Mononuclear cell (primary cell): ENCODE measurements at regions not wholly inside any gene's neighbourhood (a gene's known extent, or its start where the extent isn't known, plus 50 kb on each side); places are given as distances from the start of the nearest gene placed in this dataset.

Source experiments
- H3K27me3 ChIP-seq: 2 replicates; pipeline ENCODE4 v1.6.0; 2011; ENCODE audit warnings: low read length, control low read depth; ENCODE audit not compliant: insufficient read depth
- H3K4me1 ChIP-seq: 2 replicates; pipeline ENCODE4 v1.5.1; 2011; ENCODE audit warnings: mild to moderate bottlenecking, low read length, control low read depth; ENCODE audit not compliant: insufficient read depth
- H3K4me3 ChIP-seq: 2 replicates; pipeline ENCODE4 v1.5.1; 2011; ENCODE audit warnings: mild to moderate bottlenecking, low read length, moderate library complexity
- H3K9me3 ChIP-seq: 2 replicates; pipeline ENCODE4 v1.5.1; 2011; ENCODE audit warnings: low read depth, mild to moderate bottlenecking, control low read depth, low read length

DNA sequence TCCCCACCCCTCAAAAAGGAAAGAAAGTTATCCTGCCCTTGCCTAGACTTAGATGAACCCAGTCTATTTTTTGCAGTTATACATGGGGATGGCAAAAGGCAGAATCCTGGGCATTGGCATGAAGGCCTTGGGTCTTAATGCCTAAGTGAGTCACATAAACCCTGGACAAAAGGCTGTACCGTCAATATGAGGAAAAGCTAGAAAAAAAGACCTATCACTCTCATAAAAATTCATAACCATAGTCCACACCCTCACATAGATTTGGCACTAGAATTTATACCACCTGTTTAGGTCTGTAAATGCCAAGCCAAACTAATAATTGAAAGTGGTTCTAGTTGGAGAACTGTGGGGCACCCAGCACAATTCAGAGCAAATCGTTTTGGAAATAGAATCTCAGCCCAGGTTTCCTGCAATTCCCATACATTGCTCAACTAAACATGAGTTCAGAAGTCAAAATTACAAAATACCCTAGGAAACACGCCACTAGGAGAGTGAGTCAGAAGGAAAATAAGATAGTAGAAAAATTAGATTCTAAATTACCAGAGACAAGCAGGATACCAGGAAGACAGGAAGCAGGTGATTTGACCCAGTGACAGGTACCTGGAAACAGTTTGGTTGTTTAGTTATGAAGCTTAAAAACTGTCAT lies 70.4 kb upstream of the FUCA2 start:
- no peaks in the 10 kb centered on the region for H3K9me3 ChIP-seq
- H3K4me1 ChIP-seq: no peaks in the 10 kb centered on the region
- no peak overlapping the region for H3K4me3 ChIP-seq
- no peaks in the 10 kb centered on the region for H3K27me3 ChIP-seq

DNA sequence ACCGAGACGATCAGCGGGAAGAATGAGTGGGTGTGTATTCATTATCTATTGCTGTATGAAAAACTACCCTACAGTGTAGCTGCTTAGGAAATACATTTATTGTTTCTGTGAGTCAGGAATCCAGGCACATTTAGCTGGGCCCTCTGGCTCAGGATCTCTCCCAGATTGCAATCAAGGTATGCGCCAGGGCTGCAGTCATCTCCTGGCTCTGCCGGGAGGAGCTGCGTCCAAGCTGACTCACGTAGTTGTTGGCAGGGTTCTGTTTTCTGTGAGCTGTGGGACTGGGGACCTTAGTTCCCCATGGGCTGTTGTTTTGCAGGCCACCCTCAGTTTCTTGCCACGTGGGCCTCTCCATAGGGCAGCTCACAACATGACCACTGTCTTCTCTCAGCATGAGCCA lies 68.2 kb upstream of the FUCA2 start:
- Histone ChIP-seq H3K4me1 (no peaks in the 10 kb centered on the region), H3K4me3 (no peak overlapping the region), H3K27me3 (no peaks in the 10 kb centered on the region)

DNA sequence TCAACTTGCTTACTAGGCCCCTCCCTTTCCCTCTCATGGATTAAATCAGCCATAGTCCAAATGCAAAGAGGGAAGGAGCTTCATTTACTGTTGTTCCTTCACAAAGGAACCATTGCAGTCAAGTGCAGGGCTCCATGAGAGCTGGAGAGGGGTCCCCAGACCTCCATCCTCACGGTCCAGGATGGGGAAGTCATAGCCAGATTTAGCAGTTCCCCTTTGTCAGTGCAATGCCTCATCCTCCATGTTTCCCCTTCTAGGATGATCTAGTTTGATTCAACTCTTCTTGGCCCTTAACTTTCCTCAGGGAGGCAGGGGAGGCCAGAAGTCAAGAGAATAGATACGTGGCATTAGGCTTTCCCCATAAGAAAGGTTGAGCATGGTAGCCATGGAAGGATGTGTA lies 66.5 kb upstream of the FUCA2 start:
- Histone ChIP-seq H3K9me3 (no peaks in the 10 kb centered on the region), H3K4me3 (no peak overlapping the region), H3K27me3 (no peaks in the 10 kb centered on the region), H3K4me1 (no peaks in the 10 kb centered on the region)

More for the DNA sequence above, 68.2 kb upstream of the FUCA2 start:
- H3K9me3 ChIP-seq: no peaks in the 10 kb centered on the region

- Histone ChIP-seq H3K9me3 (no peaks in the 10 kb centered on the region), H3K4me1 (no peaks in the 10 kb centered on the region), H3K4me3 (no peak overlapping the region), H3K27me3 (no peaks in the 10 kb centered on the region)
Observed at GRCh38 chr6:143575901-143576426, 64.4 kb upstream of the FUCA2 start.

DNA sequence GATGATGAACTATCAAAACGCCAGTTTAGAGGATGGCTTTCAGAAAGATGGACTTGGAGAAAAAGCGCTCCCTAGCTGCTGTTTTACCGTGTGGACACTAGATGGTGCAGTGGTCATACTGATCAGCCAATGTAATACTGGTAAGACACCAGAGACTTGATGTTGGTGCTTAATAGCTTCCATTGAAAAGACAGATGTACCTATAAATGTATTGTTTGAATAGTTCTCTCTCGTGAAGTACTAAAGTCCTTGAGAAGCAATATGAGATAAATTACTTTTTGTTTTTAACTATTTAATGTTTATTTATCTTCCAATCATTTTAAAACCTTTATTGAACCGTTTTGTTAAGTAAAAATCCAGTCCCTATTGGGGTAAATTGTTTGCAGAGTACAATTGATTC lies 63.9 kb upstream of the FUCA2 start:
- Histone ChIP-seq H3K4me3 (no peak overlapping the region), H3K9me3 (no peaks in the 10 kb centered on the region), H3K4me1 (no peaks in the 10 kb centered on the region), H3K27me3 (no peaks in the 10 kb centered on the region)

GRCh38 chr6:143570147-143570853 lies 58.8 kb upstream of the FUCA2 start:
- H3K4me3 ChIP-seq: no peak overlapping the region
- no peaks in the 10 kb centered on the region for H3K27me3 ChIP-seq
- no peaks in the 10 kb centered on the region for H3K9me3 ChIP-seq
- peaks cover 11% of the 10 kb centered on the region for H3K4me1 ChIP-seq

DNA sequence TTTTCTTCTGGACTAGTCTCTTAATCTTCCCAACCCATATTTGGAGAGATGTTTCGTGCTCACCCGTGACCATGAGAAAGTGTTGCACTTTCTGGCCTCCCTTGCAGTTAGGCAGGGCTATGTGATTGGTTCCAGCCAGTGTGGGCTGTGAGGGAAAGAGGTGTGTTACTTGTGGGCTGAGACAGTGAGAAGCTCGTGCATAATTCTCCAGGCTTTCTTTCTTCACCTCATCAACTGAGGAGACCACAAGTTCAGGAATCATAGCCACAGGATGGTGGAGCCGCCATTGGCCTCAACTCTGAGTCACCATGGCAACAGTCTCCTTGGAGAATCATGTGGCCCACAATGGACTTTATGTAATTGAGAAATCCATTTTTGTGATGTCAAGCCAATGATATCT lies 57.5 kb upstream of the FUCA2 start:
- Histone ChIP-seq H3K4me3 (no peak overlapping the region), H3K4me1 (peaks cover 11% of the 10 kb centered on the region), H3K27me3 (no peaks in the 10 kb centered on the region), H3K9me3 (no peaks in the 10 kb centered on the region)

DNA sequence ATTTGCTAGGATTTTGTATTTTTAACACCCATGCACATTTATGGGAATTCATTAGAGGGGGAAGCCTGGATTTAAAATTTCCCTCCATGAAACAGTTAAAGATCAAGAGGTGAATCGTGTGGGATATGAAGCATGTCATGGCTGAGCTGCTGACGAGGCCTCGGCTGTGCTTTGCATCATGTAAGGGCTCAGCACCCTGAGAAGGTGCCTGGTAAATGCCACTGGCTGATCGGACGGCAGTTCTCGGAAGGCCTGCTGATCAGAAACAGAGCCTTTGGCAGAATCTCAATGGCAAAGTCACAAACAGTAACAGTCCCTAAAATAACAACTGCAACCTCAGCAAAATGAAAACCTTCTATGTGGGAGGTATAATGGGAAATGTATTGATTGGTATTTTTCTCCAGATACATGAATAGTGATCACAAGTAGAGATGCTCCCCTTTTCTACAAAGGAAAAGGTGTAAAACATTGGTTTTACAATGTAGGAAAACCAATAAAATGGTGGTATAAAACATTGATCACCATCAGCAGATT lies 53.0 kb upstream of the FUCA2 start:
- peaks cover 11% of the 10 kb centered on the region for H3K4me1 ChIP-seq
- H3K4me3 ChIP-seq: no peak overlapping the region
- no peaks in the 10 kb centered on the region for H3K27me3 ChIP-seq
- no peaks in the 10 kb centered on the region for H3K9me3 ChIP-seq

GRCh38 chr6:143562143-143562542 lies 50.6 kb upstream of the FUCA2 start:
- Histone ChIP-seq H3K4me1 (peaks cover 5% of the 10 kb centered on the region), H3K9me3 (no peaks in the 10 kb centered on the region), H3K27me3 (no peaks in the 10 kb centered on the region), H3K4me3 (no peak overlapping the region)
